Transverse colon (tissue), 4 donors: ENCODE measurements at regions not wholly inside any gene's neighbourhood (a gene's known extent, or its start where the extent isn't known, plus 50 kb on each side); places are given as distances from the start of the nearest gene placed in this dataset.

Source experiments
- EP300 ChIP-seq: sonication (generic); formaldehyde crosslinking; IDR thresholded peaks from one replicate; pipeline ENCODE4 v1.6.1; 2017; ENCODE audit warnings: antibody characterized with exemption, low read depth
- POLR2A ChIP-seq: fragments of 450-650 bp; IDR thresholded peaks from one replicate; pipeline ENCODE4 v1.6.1; 2016; ENCODE audit warnings: antibody characterized with exemption, mild to moderate bottlenecking, moderate library complexity
- POLR2AphosphoS5 ChIP-seq, 3 donors: sonication (generic); formaldehyde crosslinking; IDR thresholded peaks; one replicate each; pipeline ENCODE4 v1.6.1; 2016; ENCODE audit warnings: antibody characterized with exemption in 3 of 3
- TF ChIP-seq, protein P1 (sequence below), 5 experiments: fragments of 200-600 bp in 3 of 5; fragments of 450-650 bp in 2 of 5; sonication (generic) in 3 of 5; IDR thresholded peaks; 1 replicate in 2 of 5; 2 replicates in 3 of 5; pipeline ENCODE4 v1.5.1; 2016 to 2017; ENCODE audit warnings: antibody characterized with exemption in 5 of 5, inconsistent platforms in 3 of 5, mild to moderate bottlenecking in 2 of 5, moderate library complexity in 1 of 5

DNA sequence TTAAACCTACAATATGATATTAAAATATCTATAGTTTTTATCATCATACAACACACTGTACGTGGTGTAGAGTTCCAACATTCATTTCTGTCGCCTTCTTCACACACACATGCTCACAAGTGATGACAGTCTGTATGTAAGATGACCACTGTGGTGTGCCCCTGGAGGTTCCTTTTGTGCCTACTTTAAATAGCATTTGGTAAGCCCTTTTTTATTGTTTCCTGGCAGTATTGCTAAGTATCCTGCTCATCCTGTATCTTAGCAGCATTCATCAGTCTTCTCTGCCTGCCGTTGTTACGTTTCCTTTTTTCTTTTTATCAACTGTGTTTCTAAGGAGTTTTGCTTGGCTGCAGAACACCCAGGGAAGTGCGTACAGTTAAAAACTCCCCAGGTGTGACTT, 231.4 kb downstream of the CHRM3 start:
- TF ChIP-seq, protein P1, sequence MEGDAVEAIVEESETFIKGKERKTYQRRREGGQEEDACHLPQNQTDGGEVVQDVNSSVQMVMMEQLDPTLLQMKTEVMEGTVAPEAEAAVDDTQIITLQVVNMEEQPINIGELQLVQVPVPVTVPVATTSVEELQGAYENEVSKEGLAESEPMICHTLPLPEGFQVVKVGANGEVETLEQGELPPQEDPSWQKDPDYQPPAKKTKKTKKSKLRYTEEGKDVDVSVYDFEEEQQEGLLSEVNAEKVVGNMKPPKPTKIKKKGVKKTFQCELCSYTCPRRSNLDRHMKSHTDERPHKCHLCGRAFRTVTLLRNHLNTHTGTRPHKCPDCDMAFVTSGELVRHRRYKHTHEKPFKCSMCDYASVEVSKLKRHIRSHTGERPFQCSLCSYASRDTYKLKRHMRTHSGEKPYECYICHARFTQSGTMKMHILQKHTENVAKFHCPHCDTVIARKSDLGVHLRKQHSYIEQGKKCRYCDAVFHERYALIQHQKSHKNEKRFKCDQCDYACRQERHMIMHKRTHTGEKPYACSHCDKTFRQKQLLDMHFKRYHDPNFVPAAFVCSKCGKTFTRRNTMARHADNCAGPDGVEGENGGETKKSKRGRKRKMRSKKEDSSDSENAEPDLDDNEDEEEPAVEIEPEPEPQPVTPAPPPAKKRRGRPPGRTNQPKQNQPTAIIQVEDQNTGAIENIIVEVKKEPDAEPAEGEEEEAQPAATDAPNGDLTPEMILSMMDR (IDR thresholded peaks at IDR 0.05), result no peak
- TF ChIP-seq EP300 (no peak), POLR2A (no peak), POLR2AphosphoS5 (IDR thresholded peaks at IDR 0.05) (no peak)
